GM19324 (cell line): ENCODE measurements at regions not wholly inside any gene's neighbourhood (a gene's known extent, or its start where the extent isn't known, plus 50 kb on each side); places are given as distances from the start of the nearest gene placed in this dataset.
"Not testable (repeated sequence)": the region's sequence is repeated elsewhere in the genome, so short reads cannot be mapped to it uniquely, and the experiment has no call there.

Experiments
- ATAC-seq: cut with Tn5 transposase; IDR thresholded peaks from one replicate; pipeline ENCODE4 v1.9.1; 2021; ENCODE audit warnings: mild to moderate bottlenecking, moderate library complexity; ENCODE audit not compliant: unreplicated experiment, low FRiP score

DNA sequence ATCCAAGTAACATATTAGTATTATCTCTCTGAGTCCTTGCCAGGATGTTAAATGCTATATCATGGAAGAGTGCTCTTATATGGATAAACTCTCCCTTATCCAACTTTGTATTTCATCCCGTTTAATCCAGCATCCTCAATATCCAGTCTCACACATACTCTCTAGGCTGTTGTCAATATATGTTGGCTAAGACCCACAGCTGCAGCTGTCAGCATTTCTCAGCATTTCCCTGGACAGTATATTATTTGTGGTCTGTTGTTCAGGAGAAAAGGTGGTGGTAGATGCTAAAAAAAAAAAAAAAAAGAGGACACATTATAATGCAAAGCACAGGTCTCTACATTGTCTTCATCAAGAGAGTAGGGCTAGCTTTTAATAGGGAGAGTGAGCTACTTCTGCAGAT lies 1368.0 kb upstream of the ZEB2 start:
- ATAC-seq = no peak

DNA sequence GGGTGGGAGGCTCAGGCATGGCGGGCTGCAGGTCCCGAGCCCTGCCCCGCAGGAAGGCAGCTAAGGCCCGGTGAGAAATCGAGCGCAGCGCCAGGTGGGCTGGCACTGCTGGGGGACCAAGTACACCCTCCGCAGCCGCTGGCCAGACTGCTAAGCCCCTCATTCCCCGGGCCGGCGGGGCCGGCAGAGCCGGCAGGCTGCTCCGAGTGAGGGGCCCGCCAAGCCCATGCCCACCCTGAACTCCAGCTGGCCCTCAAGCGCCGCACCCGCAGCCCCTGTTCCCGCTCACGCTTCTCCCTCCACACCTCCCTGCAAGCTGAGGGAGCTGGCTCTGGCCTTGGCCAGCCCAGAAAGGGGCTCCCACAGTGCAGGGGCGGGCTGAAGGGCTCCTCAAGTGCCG lies 1361.1 kb upstream of the ZEB2 start:
- ATAC-seq = not testable (repeated sequence)

DNA sequence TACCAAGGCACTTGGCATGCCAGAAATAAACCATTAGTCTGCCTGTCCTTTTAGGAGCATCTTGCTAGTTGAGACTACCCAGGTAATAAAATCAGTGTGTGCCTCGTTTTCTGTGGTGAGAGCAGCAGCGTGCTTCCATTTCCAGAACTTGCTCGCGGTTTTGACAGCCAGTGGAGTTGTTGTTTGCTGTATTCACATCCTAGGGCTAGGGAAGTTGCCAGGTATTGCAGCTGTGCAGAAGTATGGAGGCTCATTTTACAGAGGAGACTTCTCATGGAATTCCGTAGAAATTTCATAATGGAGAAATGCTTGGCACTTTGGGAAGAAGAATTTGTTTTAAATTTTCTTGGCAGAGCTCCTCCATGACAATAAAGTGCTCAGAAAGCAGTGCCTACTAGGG lies 1355.1 kb upstream of the ZEB2 start:
- ATAC-seq = no peak

DNA sequence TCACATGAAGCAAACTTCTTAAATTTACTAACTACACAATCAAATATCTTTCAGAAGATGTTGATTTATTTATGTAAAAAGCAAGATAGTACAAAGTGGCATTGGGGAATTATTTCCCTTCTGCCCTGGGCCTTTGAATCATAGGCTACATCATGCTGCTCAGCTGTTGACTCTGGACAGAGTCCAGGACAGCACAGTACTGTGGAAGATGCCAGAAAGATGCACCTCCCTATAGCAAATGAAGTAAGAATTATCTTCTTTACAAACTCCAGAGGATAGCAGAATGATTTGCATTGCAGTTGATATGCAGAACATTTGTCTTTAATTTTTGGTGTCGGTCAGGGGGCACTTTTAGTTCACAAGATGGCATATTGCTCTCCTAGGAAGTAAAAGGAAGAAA lies 1354.5 kb upstream of the ZEB2 start:
- ATAC-seq = no peak

DNA sequence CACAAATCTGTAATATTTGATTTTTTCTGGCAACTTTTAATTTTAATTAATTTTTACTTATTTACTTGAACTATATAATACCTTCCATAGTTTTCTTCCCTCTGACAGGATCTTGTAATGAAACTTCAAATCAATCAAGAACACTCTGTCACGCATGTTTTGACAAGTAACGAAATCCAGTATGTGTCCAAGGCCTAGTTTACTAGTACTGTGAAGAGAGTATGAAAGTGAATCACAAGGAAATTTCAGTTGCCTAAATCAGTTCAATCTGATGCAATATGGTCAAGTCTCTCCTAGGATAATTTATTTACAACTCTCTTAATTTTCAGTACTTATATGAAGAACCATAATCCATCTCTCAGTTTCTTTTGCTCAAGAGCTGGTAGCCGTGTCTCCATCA lies 1344.6 kb upstream of the ZEB2 start:
- ATAC-seq = no peak

DNA sequence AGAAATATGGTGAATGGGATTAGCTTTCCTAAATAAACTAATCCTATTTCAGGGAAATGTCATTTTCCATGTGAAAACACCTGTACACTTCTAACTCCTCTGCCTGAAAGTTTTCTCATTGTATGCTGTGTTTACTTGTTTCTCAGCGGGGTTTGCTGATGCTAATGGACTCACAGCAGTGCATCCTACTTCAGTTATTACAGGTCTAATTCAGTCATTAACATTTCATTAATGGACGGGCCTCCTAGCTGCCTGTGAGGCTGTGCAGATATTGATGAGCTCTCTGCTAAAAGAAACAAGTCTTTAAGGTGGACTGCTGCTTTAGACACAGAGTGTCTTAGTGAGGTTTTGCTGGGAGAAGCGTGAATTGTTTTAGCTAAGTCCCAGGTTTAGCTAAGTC lies 1342.0 kb upstream of the ZEB2 start:
- ATAC-seq = no peak

DNA sequence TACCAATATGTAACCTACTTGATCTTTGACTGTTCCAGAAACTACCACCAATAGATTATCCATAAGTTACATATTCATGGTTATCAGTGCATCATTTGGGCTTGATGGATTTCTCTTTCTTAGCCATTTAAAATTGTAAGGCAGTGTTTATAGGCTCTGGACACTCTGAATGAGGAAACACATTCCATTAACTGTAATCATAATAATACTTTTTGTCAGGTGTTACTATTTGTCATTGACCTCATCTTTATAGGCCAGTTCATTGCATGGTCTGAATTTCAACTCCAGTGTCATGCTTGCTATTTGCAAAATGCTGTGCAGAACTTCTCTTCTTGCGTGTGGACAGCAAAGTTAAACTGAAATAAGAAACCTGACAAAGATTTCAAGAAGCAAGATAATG lies 1340.2 kb upstream of the ZEB2 start:
- no peak for ATAC-seq

DNA sequence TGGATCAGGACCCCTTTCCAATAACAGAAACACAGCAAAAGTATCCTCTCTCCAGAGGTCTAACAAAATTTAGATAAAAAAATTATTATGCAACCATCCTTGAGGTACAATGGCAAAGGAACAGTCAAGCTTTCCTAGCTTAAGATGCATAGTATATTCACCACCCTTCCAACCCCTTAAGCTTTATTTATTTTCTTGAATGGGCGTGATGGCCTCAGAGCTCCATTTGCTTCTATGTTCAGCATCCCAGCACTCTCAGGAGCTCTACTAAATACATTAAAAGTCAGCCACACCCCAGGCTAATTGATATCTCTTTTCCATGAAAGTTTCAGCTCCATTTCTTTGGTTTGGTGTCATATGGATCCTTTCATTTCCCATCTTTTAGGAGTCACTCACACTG lies 1335.2 kb upstream of the ZEB2 start:
- ATAC-seq = no peak

DNA sequence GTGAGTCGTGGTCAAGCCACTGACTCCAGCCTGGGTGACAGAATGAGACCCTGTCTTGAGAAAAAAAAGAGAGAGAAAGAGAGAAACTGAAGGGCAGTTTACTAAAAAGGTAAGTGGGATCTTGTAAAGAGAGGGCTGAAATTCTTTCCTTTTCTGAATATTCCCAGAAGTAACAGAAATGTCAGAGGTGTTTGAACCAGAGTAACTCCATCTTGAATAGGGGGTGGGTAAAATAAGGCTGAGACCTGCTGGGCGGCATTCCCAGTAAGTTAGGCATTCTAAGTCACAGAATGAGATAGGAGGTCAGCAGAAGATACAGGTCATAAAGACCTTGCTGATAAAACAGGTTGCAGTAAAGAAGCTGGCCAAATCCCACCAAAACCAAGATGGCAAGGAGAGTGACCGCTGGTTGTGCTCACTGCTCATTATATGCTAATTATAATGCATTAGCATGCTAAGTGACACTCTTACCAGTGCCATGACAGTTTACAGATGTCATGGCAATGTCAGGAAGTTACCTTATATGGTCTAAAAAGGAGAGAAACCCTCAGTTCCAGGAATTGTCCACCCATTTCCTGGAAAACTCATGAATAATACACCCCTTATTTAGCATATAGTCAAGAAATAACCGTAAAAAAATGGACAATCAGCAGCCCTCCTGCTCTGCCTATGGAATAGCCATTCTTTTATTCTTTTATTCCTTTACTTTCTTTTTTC lies 1334.3 kb upstream of the ZEB2 start:
- no peak for ATAC-seq

DNA sequence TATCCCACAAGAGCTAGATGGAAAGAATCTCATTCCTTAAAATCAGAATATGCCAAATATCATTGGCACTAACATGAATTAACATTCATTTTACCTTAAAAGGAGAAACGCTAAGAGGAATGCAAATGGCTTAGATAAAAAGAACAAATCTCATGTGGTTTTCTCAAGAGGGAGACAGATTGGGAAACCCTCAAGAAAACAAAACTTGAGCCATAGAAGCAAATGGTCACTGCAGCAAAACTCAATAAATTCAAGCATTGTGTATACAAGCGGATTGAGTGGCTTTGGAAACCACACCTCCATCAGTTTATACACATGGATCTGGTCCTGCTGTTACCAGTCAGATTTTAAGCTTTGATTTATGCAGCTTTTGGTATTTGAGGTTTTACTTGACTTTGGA lies 1331.8 kb upstream of the ZEB2 start:
- no peak for ATAC-seq

DNA sequence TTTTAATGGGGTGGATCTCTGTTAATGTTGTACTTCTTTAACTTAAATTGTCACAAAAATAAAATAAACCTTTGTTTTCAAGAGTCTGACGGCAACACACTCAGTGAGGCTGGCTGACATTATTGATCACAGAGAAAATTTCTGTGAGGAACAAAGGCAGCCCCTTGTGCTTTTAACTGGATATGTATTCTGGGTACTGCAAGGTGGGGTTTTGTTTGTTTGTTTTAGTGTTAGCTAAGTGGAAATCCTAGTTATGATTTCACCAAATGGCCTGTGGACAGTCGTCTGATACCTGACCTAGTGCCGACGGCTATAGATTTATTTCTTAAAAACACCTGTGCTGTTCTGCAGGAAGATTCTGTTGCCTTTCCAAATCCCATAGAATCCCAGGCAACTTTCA lies 1329.5 kb upstream of the ZEB2 start:
- ATAC-seq = no peak

DNA sequence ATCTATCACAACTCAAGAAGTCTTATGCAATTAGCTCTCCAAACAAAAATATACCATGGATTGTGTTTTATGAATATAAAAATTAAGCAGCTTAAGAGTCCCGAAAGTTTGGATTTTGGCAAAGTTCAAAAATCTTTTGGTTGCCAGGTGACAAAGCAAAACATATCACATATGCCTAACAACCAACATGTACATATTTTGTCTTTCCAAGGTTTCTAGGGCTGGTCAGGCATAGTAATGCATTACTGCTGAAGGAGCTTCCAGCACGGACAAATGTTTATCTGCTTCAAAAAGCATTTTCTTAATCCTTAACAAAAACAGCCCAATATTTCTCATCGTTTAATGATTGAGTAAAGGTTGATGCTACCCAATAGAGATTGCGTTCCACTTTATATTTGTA lies 1327.1 kb upstream of the ZEB2 start:
- no peak for ATAC-seq

DNA sequence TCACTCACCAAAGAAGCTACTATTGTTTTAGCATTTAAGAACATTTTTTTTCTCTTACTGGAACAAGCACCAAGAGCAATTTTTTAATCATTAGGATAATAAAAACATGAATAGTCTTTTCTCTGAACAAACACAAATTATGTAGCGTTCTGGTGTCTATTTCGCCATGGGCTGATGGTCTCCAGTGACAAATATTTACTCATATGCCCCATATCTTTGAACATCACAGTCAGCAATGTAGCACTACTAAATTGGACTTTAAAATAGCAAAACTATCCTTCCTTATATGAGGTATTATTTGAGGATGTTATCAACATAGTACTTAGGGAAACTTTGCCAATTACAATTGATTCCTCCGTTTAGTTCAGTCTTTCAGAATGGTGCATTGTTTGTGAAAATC lies 1326.0 kb upstream of the ZEB2 start:
- no peak for ATAC-seq

DNA sequence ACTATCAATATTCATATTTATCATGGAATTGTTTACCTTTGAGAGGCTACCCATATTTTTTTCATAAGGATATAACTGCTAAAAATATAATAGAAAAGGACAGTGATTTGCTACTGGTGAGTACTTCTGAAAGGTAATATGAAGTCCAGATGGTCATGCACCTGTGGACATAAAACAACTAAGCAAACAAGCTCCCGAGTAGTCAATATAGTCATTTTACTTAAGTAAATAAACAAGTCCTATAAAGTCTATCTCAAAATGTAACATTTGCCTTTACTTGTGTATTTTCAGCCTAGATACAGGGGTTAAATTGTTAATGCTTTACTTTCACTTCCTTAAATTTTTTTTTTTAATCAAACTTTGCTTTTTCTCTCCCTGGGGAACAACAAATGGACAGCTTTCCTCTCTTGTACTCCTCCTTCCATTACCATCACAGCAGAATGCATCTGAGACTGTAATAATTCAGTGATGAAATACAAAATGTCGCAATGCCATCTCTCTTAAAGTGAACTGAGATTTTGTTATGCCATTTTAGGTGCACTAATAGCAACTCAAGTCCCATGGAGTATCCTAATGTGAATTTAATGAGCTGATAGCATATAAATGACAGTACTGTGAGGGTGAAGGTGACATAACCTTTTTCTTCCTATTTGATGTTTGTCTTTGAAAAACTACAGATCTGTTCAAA lies 1325.4 kb upstream of the ZEB2 start:
- no peak for ATAC-seq

DNA sequence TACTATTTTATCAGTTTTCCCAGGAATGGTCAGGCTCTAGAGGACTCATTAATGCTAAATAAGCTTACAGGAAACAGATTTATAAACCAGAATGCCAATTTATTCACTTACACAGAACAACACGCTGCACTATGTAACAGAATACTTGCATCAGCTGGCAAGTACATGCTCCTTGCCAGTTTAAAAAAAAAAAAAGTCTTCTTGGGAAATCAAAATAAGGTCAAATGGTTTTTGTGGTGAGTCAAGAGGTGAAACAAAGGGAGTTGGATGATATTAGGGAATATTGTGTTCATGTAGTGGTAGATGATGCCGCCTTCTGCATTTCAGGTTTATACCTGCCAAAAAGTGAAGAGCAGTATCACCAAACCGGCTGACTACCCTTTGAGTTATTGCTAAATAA lies 1322.1 kb upstream of the ZEB2 start:
- ATAC-seq = no peak

DNA sequence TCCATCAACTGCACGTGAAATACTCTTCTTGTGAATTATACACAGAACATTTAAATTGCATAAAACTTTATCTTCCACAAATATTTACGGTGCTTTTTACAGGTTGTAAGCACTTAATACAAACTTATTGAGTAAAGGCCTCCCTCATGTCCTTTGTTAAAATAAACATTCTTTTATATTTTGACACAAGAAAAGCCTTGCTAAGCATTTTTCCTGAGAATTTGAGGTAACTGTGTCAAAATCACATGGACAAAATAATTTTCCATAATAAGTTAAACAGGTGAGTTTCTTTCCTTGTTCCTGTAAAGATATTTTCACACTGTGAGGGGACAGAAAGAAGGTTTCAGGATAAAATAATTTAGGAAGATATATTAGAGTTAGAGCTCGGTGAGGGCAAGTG lies 1317.1 kb upstream of the ZEB2 start:
- no peak for ATAC-seq

DNA sequence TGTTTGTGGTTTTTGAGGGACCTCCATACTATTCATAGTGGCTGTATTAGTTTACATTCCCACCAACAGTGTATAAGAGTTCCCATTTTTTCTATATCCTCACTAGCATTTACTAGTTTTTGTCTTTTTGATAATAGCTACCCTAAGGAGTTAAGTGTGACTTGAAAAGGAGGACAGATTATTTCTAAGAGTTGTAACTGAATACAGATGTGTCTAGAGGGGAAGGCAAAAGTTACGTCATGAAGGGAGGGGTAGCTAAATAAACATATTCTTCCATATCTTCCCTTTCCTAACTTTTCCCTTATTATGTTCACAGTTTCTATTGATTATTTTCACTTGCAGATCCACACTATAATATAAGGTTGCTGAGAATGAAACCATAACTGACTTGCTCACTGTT lies 1315.7 kb upstream of the ZEB2 start:
- ATAC-seq = no peak

DNA sequence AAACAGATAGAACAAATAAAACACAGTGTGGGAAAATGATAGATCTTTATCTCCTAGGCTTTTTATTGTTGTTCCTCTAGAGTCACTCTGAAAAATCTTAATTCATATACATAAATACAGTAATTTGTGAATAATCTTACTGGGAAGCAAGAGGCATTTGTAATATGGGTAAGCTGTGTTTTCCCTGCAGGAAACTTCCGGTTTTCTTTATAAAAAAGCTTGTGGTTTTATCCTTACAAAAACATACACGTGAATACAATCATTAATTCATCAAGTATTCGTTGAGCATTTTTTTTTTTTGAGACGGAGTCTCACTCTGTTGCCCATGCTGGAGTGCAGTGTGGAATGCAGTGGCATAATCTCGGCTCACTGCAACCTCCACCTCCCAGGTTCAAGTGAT lies 1312.8 kb upstream of the ZEB2 start:
- no peak for ATAC-seq

DNA sequence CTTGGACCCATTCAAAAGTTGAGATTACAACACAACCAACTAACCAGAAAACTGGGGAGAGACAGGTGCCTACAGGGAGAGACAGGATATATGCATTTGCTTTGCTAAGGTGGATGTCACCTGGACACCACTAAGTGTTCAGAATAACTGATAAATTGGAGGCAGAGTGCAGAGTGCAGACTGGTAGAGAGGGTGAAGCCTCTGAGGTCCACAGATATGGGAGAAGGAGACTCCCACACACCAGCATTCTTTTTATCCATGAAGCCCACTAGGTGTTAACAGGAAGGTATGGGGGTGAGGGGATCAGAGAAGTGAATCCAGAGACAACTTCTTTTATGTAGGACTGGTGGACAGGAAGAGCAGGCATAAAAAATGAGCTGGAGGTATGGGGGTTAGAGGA lies 1310.0 kb upstream of the ZEB2 start:
- ATAC-seq = no peak

DNA sequence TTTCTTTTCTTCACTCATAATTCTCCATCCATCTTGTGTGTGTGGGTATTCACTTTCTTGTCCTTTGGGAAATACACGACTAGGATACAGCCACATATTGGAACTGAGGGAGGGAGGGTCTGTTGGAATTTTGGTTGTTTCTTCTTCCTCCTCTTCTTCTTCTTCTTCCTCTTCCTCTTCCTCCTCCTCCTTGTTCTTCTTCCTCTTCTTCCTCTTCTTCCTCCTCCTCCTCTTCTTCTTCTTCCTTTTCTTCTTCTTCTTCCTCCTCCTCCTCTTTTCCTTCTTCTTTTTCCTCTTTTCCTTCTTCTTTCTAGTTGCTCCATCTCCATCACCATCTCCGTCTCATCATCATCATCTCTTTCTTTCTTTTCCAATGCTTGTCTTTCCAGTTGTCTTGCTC lies 1307.3 kb upstream of the ZEB2 start:
- no peak for ATAC-seq

DNA sequence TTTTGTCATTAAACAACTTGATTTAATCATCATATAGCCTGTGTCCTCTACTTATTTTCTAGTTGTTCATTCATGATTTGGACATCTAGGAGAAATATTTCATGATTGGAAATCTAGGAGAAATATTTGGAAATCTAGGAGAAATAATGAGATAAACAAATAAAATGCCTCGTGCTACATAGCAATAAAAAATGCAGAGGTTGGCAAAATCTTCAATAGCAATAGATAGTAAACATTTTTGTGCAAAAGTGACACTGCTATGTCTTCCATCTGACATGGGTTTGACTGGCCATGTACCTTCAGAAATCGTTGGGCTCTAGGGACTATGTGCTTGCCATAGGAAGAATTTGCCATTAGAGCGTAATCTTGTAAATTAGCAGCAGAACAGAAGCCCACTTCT lies 1304.5 kb upstream of the ZEB2 start:
- no peak for ATAC-seq

DNA sequence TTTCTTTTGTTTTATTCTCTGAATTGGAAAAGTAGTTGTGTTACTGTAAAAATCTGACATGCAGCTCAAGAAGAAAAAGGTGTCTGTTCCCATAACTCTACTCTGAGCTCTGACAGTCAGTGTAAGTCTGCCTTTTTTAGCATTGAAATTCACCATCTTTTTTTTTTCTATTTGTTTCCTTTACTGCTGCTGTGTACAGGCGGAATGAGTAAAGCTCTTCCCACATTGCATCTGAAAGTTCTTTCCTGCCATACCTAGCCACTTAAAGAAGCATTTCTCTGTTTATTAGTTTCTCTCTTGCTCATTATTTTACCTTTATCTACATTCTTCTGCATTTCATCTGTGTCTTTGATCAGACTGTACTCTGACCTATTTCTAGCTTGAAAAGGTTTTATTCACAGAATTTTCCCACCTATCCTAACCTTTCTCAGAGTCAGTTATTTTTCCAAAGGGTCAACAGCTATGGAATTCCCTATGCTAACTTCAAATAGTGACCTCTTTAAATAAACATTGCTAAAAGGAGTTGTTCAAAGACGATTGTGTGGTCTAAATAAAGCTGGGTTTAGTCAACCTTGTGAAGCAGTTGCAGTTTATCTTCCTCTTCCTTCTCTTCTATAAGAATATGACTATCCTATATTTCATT lies 1303.1 kb upstream of the ZEB2 start:
- no peak for ATAC-seq
